DOHH2 (cell line): ENCODE measurements at regions not wholly inside any gene's neighbourhood (a gene's known extent, or its start where the extent isn't known, plus 50 kb on each side); places are given as distances from the start of the nearest gene placed in this dataset.

ENCODE experiments used
- H3F3A ChIP-seq: fragments of 200-600 bp; sonication (generic), shearing (Covaris generic); 2 replicates; pipeline ENCODE4 v1.6.0; 2016; ENCODE audit warnings: antibody characterized with exemption, mild to moderate bottlenecking; ENCODE audit not compliant: control insufficient read depth, insufficient read depth
- H3K27ac ChIP-seq: fragments of 200-600 bp; sonication (generic); 2 replicates; pipeline ENCODE4 v1.5.1; 2014; ENCODE audit warnings: low read depth, mild to moderate bottlenecking, low read length, moderate library complexity
- H3K27me3 ChIP-seq: fragments of 200-600 bp; sonication (generic); 2 replicates; pipeline ENCODE4 v1.6.1; 2014; ENCODE audit warnings: mild to moderate bottlenecking, low read length, mixed read lengths; ENCODE audit not compliant: control insufficient read depth
- H3K36me3 ChIP-seq: fragments of 200-600 bp; sonication (generic); 2 replicates; pipeline ENCODE4 v1.6.1; 2014; ENCODE audit warnings: mild to moderate bottlenecking, low read length, moderate library complexity, mixed read lengths; ENCODE audit not compliant: control insufficient read depth
- H3K4me1 ChIP-seq: fragments of 200-600 bp; sonication (generic); 2 replicates; pipeline ENCODE4 v1.6.1; 2014; ENCODE audit warnings: mild to moderate bottlenecking, low read length, mixed read lengths; ENCODE audit not compliant: control insufficient read depth
- H3K4me2 ChIP-seq: fragments of 200-600 bp; sonication (generic); 2 replicates; pipeline ENCODE4 v1.6.0; 2014; ENCODE audit warnings: mild to moderate bottlenecking, low read length, moderate library complexity
- H3K4me3 ChIP-seq: fragments of 200-600 bp; sonication (generic); 2 replicates; pipeline ENCODE4 v1.5.1; 2014; ENCODE audit warnings: mild to moderate bottlenecking, low read length, mixed read lengths
- H3K79me2 ChIP-seq: fragments of 200-600 bp; sonication (generic); 2 replicates; pipeline ENCODE4 v1.6.1; 2014; ENCODE audit warnings: mild to moderate bottlenecking, low read length, mixed read lengths; ENCODE audit not compliant: control insufficient read depth
- H3K9me2 ChIP-seq: fragments of 200-600 bp; sonication (generic); replicated peaks from 2 replicates; pipeline ENCODE4 v1.6.1; 2014; ENCODE audit warnings: mild to moderate bottlenecking, low read length, mixed read lengths; ENCODE audit not compliant: control insufficient read depth
- H3K9me3 ChIP-seq: fragments of 200-600 bp; sonication (generic); 2 replicates; pipeline ENCODE4 v1.6.1; 2014; ENCODE audit warnings: antibody characterized with exemption, low read length, mixed read lengths; ENCODE audit not compliant: control insufficient read depth, insufficient read depth
- H4K20me1 ChIP-seq: fragments of 200-600 bp; sonication (generic); 2 replicates; pipeline ENCODE4 v1.6.0; 2014; ENCODE audit warnings: low read depth, mild to moderate bottlenecking, antibody characterized with exemption, low read length, moderate library complexity; ENCODE audit not compliant: control insufficient read depth, insufficient read depth
- CTCF ChIP-seq: fragments of 200-600 bp; sonication (generic); IDR thresholded peaks from one replicate; pipeline ENCODE4 v1.5.1; 2014; ENCODE audit warnings: antibody characterized with exemption, mild to moderate bottlenecking, low read depth, low read length; ENCODE audit not compliant: poor library complexity, severe bottlenecking
- EZH2phosphoT487 ChIP-seq: fragments of 200-600 bp; sonication (generic); IDR thresholded peaks from 2 replicates; pipeline ENCODE4 v1.6.1; 2017; ENCODE audit warnings: borderline replicate concordance, mild to moderate bottlenecking, antibody characterized with exemption, low read length, moderate library complexity, mixed read lengths

DNA sequence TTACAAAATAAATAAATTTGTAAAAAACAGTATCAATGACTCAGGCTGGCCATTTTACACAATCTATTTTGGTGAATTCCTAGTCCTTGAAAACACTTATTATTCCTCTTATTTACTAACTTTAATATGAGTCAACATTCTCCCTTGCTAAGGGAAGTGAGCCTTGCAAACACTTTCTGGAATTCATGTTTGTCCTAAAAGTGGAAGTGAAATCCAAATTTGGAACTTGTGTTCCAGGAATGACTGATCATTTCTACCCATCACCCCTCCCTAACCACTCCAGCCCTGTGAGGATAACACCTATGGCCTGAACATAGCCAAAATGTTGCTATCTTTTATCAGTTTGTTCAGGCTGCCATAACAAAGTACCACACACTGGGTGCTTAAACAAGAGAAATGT is 83.1 kb downstream of the OR5AK2 start:
- no peaks in the 10 kb centered on the region for H3K4me1 ChIP-seq
- H3K9me3 ChIP-seq = no peaks in the 10 kb centered on the region
- H3K27ac ChIP-seq = no peak overlapping the region
- H3F3A ChIP-seq = no peaks in the 10 kb centered on the region
- H3K9me2 ChIP-seq = no peaks in the 10 kb centered on the region
- H3K27me3 ChIP-seq = no peaks in the 10 kb centered on the region
- no peak for TF ChIP-seq EZH2phosphoT487
- TF ChIP-seq CTCF = no peak
- H3K79me2 ChIP-seq = no peaks in the 10 kb centered on the region
- no peaks in the 10 kb centered on the region for H3K36me3 ChIP-seq
- no peak overlapping the region for H3K4me2 ChIP-seq
- H4K20me1 ChIP-seq = no peaks in the 10 kb centered on the region
- no peak overlapping the region for H3K4me3 ChIP-seq

DNA sequence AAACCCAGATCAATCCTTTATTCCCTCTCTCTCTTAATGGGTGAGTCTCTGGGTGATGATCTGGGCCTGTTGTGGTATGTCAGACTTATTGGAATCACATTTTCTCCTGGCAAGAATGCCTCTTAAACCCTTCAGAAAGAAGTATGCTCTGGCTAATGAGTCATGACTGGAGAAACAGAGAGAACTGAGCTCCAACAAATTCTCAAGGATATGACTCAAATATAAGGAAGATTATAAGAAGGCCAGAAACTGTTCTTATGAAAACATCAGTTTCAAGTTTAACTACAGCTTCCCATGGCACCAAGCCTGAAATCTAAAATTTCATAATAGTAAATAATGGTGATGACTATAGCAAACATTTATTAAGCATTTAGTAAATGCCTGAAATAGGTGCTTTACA is 83.9 kb downstream of the OR5AK2 start:
- Histone ChIP-seq H3K27ac (no peak overlapping the region), H4K20me1 (no peaks in the 10 kb centered on the region), H3K79me2 (no peaks in the 10 kb centered on the region), H3K4me3 (no peak overlapping the region), H3K4me1 (no peaks in the 10 kb centered on the region), H3K36me3 (no peaks in the 10 kb centered on the region), H3K27me3 (no peaks in the 10 kb centered on the region), H3F3A (no peaks in the 10 kb centered on the region), H3K9me3 (no peaks in the 10 kb centered on the region), H3K9me2 (no peaks in the 10 kb centered on the region), H3K4me2 (no peak overlapping the region)
- TF ChIP-seq CTCF (no peak), EZH2phosphoT487 (no peak)

DNA sequence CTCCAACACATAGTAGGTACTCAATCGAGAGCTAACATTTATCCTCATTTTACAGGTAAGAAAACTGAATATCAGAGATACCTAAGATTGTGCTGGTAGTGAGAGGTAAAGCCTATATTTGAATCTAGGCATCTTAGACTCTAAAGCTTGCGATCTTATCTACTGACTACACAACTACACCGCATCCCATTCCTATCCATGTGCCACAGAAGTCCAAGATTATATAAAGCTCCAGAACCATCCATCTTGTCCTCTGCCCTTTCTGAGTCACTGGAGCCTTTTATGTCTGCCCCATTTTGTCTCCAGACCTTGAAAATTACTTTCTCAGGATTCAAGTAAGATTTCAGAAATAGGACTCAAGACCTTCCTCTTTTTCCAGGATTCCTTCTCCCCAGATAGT is 84.4 kb downstream of the OR5AK2 start:
- Histone ChIP-seq H3K9me2 (no peaks in the 10 kb centered on the region), H3K27ac (no peak overlapping the region), H3F3A (no peaks in the 10 kb centered on the region), H3K4me1 (no peaks in the 10 kb centered on the region), H3K9me3 (no peaks in the 10 kb centered on the region), H3K4me2 (no peak overlapping the region), H3K36me3 (no peaks in the 10 kb centered on the region), H3K79me2 (no peaks in the 10 kb centered on the region), H3K27me3 (no peaks in the 10 kb centered on the region), H4K20me1 (no peaks in the 10 kb centered on the region), H3K4me3 (no peak overlapping the region)
- TF ChIP-seq CTCF (no peak), EZH2phosphoT487 (no peak)

DNA sequence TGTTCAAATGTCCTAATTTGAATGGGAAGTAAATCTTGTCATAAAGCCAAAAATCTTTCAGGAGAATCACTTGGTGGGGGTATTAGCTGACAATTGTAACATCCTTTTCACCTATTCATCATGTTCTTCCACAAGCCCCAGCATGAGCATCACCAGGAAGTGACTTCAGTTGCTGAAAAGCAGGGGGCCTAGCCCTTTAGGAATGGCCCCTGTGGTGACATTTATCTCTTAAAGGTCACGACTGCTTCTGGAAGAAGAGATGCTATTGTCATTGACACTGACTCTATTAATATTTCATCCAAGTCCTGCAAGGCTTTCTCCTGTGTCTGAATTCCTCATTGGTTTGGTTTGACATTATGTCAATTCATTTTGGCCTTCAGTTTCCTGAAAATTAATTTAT is 92.6 kb downstream of the OR5AK2 start:
- Histone ChIP-seq H3K4me1 (no peaks in the 10 kb centered on the region), H3K27me3 (0 out of 2 replicates have a peak, but pooled peaks cover 3% of the 10 kb centered on the region), H3K9me3 (no peaks in the 10 kb centered on the region), H3K79me2 (no peaks in the 10 kb centered on the region), H3K36me3 (no peaks in the 10 kb centered on the region), H3K4me2 (no peak overlapping the region), H3K27ac (no peak overlapping the region), H3K9me2 (no peaks in the 10 kb centered on the region), H3F3A (no peaks in the 10 kb centered on the region), H4K20me1 (no peaks in the 10 kb centered on the region), H3K4me3 (no peak overlapping the region)
- no peak for TF ChIP-seq CTCF
- TF ChIP-seq EZH2phosphoT487 = no peak
